CD4-positive, alpha-beta T cell treated with Interleukin-10 for 1 hour (primary cell): ENCODE measurements at regions not wholly inside any gene's neighbourhood (a gene's known extent, or its start where the extent isn't known, plus 50 kb on each side); places are given as distances from the start of the nearest gene placed in this dataset.
"Not testable (repeated sequence)": the region's sequence is repeated elsewhere in the genome, so short reads cannot be mapped to it uniquely, and the experiment has no call there.

ENCODE experiments used
- DNase-seq: peaks from one replicate; pipeline ENCODE4 v3.0.0-alpha.2; 2020

GRCh38 chr4:23162275-23162674, 469.5 kb downstream of the GBA3 start:
- DNase-seq, result no peak

- no peak for DNase-seq
Observed at GRCh38 chr4:23161787-23162186, 469.1 kb downstream of the GBA3 start.

GRCh38 chr4:23153076-23153475, 460.3 kb downstream of the GBA3 start:
- no peak for DNase-seq

GRCh38 chr4:23149815-23150214, 457.1 kb downstream of the GBA3 start:
- DNase-seq, result no peak

- no peak for DNase-seq
Observed at GRCh38 chr4:23144707-23145106, 452.0 kb downstream of the GBA3 start.

- DNase-seq, result peak; percentile 22
Observed at GRCh38 chr4:23135792-23136645, 443.3 kb downstream of the GBA3 start.

- no peak for DNase-seq
Observed at GRCh38 chr4:23134331-23134730, 441.6 kb downstream of the GBA3 start.

- no peak for DNase-seq
Observed at GRCh38 chr4:23130845-23131244, 438.1 kb downstream of the GBA3 start.

- no peak for DNase-seq
Observed at GRCh38 chr4:23125118-23125517, 432.4 kb downstream of the GBA3 start.

- DNase-seq, result no peak
Observed at GRCh38 chr4:23122666-23123400, 430.1 kb downstream of the GBA3 start.

GRCh38 chr4:23120374-23120773, 427.6 kb downstream of the GBA3 start:
- DNase-seq, result no peak

- no peak for DNase-seq
Observed at GRCh38 chr4:23117826-23118225, 425.1 kb downstream of the GBA3 start.

- no peak for DNase-seq
Observed at GRCh38 chr4:23114538-23114937, 421.8 kb downstream of the GBA3 start.

- no peak for DNase-seq
Observed at GRCh38 chr4:23113104-23113503, 420.4 kb downstream of the GBA3 start.

- DNase-seq, result no peak
Observed at GRCh38 chr4:23106516-23106915, 413.8 kb downstream of the GBA3 start.

- no peak for DNase-seq
Observed at GRCh38 chr4:23105759-23106370, 413.1 kb downstream of the GBA3 start.

- DNase-seq, result no peak
Observed at GRCh38 chr4:23097251-23097650, 404.5 kb downstream of the GBA3 start.

- DNase-seq, result no peak
Observed at GRCh38 chr4:23091711-23092110, 399.0 kb downstream of the GBA3 start.

- no peak for DNase-seq
Observed at GRCh38 chr4:23085249-23085568, 392.5 kb downstream of the GBA3 start.

- DNase-seq, result no peak
Observed at GRCh38 chr4:23084559-23085248, 392.0 kb downstream of the GBA3 start.

- DNase-seq, result no peak
Observed at GRCh38 chr4:23083391-23083790, 390.7 kb downstream of the GBA3 start.

- not testable (repeated sequence) for DNase-seq
Observed at GRCh38 chr4:23080171-23080570, 387.4 kb downstream of the GBA3 start.

- no peak for DNase-seq
Observed at GRCh38 chr4:23070848-23071570, 378.3 kb downstream of the GBA3 start.
